Ectodermal cell (in vitro differentiated cells): ENCODE measurements at regions not wholly inside any gene's neighbourhood (a gene's known extent, or its start where the extent isn't known, plus 50 kb on each side); places are given as distances from the start of the nearest gene placed in this dataset.

Experiments used
- H3K27ac ChIP-seq: 2 replicates; pipeline ENCODE4 v1.7.0; 2013; ENCODE audit warnings: mild to moderate bottlenecking, low read depth, low read length; ENCODE audit not compliant: insufficient read depth, poor library complexity, severe bottlenecking
- H3K27me3 ChIP-seq: 2 replicates; pipeline ENCODE4 v1.7.0; 2013; ENCODE audit warnings: mild to moderate bottlenecking, low read length; ENCODE audit not compliant: insufficient read depth, control insufficient read depth, poor library complexity, severe bottlenecking
- H3K36me3 ChIP-seq: one replicate; pipeline ENCODE4 v1.7.0; 2013; ENCODE audit warnings: low read length; ENCODE audit not compliant: control insufficient read depth, insufficient read depth
- H3K4me1 ChIP-seq: one replicate; pipeline ENCODE4 v1.7.0; 2013; ENCODE audit warnings: low read length; ENCODE audit not compliant: control insufficient read depth, insufficient read depth
- H3K4me3 ChIP-seq: 2 replicates; pipeline ENCODE4 v1.7.0; 2013; ENCODE audit warnings: low read depth, low read length, control low read depth; ENCODE audit not compliant: insufficient read depth
- H3K9me3 ChIP-seq: 2 replicates; pipeline ENCODE4 v1.7.0; 2013; ENCODE audit warnings: mild to moderate bottlenecking, low read length, moderate library complexity; ENCODE audit not compliant: control insufficient read depth
- WGBS, 2 experiments: methylation state at CpG; one replicate each; pipeline ENCODE4 v1.1.7; 2013; ENCODE audit warnings: missing lambda C conversion rate in 2 of 2; 5-methylcytosine and 5-hydroxymethylcytosine counted together

DNA sequence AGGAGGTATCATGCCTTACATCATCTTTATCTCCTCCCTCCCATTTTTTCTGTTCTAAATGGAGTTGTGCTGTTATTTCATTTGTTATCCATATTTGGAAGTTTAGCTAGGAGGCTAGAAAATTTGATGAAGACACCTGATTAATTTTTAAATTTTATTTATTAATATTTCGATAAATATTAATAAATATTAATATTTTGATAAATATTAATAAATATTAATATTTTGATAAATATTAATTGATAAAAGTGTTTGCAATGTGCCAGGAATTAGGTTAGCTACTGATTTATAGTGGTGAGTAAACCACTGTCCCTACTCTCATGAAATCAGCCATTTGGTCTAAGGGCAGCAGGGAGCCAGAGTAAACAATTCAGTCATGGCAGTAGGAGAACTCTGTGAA, 161.4 kb downstream of the GNAT3 start:
- H3K27me3 ChIP-seq: no peaks in the 10 kb centered on the region
- H3K36me3 ChIP-seq: no peaks in the 10 kb centered on the region
- H3K4me3 ChIP-seq: no peak overlapping the region
- no peaks in the 10 kb centered on the region for H3K9me3 ChIP-seq
- no CpG with 5 or more reads among the region's 1 CpG for WGBS, 2 experiments
- H3K27ac ChIP-seq: no peak overlapping the region
- H3K4me1 ChIP-seq: no peaks in the 10 kb centered on the region

DNA sequence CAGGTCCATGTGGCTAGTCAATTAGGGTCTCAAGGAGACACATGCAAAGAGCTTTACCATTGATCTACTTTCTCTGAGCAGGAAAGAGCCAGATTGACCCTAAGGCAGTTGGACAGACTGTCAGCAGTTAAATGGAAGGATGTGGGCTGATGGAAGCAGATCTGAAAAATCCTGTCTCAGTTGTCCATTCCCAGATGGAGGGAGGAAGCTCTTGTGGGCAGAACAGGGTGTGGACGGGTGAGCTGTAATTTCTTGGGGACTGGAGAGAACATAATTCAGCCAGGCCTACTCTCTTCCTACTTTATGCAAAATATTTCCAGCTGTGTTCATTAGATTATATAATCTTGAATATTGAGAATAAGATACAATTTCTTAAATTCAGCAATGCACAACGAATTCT, 163.6 kb downstream of the GNAT3 start:
- Histone ChIP-seq H3K4me1 (no peaks in the 10 kb centered on the region), H3K4me3 (no peak overlapping the region), H3K27ac (no peak overlapping the region), H3K9me3 (no peaks in the 10 kb centered on the region), H3K36me3 (no peaks in the 10 kb centered on the region), H3K27me3 (no peaks in the 10 kb centered on the region)
- WGBS, 2 experiments: 83 to 100% methylated on average over 1 of the region's 2 CpGs

DNA sequence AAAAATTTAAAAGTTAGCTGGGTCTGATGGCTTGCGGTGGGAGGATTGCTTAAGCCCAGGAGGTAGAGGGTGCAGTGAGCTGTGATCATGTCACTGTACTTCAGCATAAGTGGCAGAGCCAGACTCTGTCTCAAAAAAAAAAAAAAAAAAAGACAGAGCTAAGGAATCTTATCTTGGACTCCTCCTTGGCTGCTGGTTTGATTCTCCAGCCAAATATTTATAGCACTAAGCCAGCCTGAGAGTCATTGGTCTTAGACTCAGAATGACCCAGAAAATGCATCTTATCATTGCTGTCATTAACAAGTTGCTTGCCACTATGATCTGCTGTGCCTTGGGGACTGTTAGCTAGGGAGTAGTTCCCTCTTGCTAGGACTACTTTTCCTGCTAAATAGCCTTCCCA, 164.7 kb downstream of the GNAT3 start:
- H3K27ac ChIP-seq: no peak overlapping the region
- no peaks in the 10 kb centered on the region for H3K36me3 ChIP-seq
- H3K9me3 ChIP-seq: no peaks in the 10 kb centered on the region
- no peaks in the 10 kb centered on the region for H3K4me1 ChIP-seq
- whole genome bisulfite sequencing, 2 experiments: 88 to 96% methylated on average over 1 of the region's 1 CpG
- H3K4me3 ChIP-seq: no peak overlapping the region
- no peaks in the 10 kb centered on the region for H3K27me3 ChIP-seq

DNA sequence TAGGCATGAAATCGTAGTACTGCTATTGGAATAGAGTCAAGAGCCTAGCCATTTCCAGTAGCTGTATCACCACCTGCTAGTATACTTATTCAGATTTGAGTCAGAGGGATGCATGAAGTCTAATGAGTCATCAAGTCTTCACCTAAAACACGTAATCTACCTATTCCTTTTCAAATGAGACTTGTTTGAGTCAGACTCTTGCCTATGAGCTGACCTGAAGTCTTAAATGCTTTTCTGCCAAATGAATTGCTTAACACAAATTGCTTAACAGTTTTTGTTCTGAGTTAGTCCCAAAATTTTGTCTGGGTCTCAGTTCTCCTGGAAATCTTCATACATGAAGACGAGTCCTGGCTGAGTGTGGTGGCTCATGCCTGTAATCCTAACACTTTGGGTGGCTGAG, 165.2 kb downstream of the GNAT3 start:
- Histone ChIP-seq H3K36me3 (no peaks in the 10 kb centered on the region), H3K9me3 (no peaks in the 10 kb centered on the region), H3K4me1 (no peaks in the 10 kb centered on the region), H3K4me3 (no peak overlapping the region), H3K27me3 (no peaks in the 10 kb centered on the region), H3K27ac (no peak overlapping the region)
- 90 to 94% methylated on average over 3 of the region's 3 CpGs for WGBS, 2 experiments

DNA sequence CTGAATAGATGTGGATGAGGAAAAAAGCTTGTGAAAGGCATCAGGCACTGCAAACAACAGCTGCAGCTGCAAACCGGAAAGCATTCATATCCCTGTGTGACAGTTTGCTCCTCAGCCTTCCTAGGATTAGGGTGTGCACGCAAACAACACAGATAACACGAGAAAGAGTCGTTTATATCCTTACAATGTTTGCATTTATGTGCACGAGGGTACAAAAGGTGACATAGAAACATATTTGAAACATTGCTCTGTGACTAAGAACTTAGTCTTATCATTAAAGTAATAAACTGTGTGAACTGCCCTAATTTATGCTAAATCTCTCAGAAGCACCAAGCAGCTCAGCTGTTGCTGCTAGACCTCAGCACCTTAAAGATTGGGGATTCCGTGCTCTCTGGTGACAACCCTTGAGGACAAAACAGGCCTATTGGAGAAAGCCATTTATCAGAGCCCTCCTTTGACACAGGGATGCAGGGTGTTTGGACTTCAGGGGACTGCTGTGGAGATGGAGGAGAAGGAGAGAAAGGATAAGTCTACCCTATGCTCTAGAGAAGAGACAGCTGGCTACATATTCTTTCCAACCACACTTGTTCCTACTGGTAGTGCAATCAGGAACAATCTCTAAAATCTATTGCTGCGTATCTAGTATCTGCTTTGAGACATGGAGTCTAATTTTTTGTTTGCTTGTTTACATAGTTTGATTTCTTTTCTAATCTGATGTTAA, 176.2 kb downstream of the GNAT3 start:
- no peaks in the 10 kb centered on the region for H3K9me3 ChIP-seq
- no peaks in the 10 kb centered on the region for H3K4me1 ChIP-seq
- H3K4me3 ChIP-seq: no peak overlapping the region
- H3K27ac ChIP-seq: no peak overlapping the region
- H3K36me3 ChIP-seq: no peaks in the 10 kb centered on the region
- no peaks in the 10 kb centered on the region for H3K27me3 ChIP-seq
- 85 to 86% methylated on average over 7 of the region's 7 CpGs for WGBS, 2 experiments

DNA sequence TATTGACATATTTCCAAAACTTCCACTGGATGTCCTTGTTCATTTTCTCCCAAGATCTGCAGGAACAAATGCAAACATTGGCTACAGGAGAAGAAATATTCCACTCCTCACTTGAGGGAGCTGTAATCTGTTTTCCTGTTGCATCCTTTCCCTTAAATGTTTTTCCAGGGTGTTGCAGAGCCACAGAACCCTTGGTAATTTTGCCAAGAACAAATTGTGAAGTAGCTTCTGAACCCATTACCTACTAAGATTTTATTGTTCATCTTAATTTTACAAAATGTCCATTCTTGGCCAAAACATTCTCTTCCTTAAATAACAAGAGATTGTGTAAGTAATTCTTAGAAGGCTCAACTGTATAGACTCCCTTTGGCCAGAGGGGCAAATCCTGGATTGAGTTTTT, 177.0 kb downstream of the GNAT3 start:
- Histone ChIP-seq H3K36me3 (no peaks in the 10 kb centered on the region), H3K27me3 (no peaks in the 10 kb centered on the region), H3K4me1 (no peaks in the 10 kb centered on the region), H3K27ac (no peak overlapping the region), H3K4me3 (no peak overlapping the region), H3K9me3 (no peaks in the 10 kb centered on the region)

DNA sequence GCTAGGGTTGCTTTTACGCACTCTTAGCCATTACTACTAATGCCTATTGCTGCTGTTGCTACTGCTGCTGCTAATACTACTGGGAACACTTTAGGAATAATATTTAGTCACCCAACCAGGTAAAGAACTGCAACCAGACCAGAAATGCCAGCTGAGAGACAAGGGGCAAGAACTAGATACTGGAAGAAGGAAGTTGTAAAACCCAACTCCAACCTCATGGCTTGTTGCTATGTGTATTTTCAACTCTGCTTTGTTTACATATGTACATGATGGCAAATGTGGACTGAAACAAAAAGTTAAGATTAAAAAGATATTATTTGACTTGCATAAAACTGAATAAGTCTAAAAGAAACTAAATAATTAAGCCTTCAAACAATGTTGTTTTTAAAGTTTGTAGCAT, 177.7 kb downstream of the GNAT3 start:
- Histone ChIP-seq H3K36me3 (no peaks in the 10 kb centered on the region), H3K9me3 (no peaks in the 10 kb centered on the region), H3K4me1 (no peaks in the 10 kb centered on the region), H3K4me3 (no peak overlapping the region), H3K27me3 (no peaks in the 10 kb centered on the region), H3K27ac (no peak overlapping the region)
- WGBS, 2 experiments: 83 to 100% methylated on average over 1 of the region's 1 CpG

DNA sequence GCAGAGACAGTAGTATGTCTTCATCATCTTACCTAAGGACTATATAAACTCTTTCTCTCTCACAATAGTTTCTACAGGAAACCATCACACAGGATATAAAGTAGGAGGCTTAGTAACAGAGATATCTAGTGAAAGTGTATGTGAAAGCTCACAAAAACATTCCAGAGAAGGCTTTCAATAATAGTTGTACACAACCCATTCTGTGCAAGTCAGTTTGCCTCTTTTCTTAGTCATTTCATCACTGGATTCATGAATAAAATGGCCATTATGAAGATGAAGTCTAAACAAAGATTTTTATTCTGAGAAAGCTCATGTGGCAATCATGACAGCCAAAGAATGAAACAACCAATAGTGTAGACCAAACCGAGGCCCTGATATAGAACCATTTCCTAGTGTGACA, 178.8 kb downstream of the GNAT3 start:
- Histone ChIP-seq H3K4me1 (no peaks in the 10 kb centered on the region), H3K4me3 (no peak overlapping the region), H3K9me3 (no peaks in the 10 kb centered on the region), H3K36me3 (no peaks in the 10 kb centered on the region), H3K27ac (no peak overlapping the region), H3K27me3 (no peaks in the 10 kb centered on the region)
- 89 to 92% methylated on average over 1 of the region's 1 CpG for WGBS, 2 experiments

DNA sequence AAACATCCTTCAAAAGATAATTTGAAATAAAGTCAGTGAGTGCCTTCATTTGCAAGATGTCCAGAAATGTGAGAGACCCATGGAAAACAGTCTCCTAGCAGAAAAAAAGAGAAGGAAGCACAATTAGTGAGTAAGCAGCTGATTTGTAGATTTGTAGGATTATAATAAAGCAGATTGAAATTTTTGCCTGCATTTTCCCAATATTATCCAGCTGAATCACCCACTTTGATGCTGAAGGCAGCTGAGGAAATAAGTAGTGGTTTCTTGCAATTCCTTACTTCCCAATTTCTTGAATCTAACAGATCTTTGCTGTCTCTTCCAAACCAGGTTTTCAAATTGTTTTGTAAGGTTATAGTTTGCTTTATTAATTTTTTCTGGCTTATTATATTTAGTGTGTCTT, 181.4 kb downstream of the GNAT3 start:
- no peak overlapping the region for H3K27ac ChIP-seq
- no peaks in the 10 kb centered on the region for H3K36me3 ChIP-seq
- H3K27me3 ChIP-seq: no peaks in the 10 kb centered on the region
- H3K4me3 ChIP-seq: no peak overlapping the region
- no peaks in the 10 kb centered on the region for H3K4me1 ChIP-seq
- no peaks in the 10 kb centered on the region for H3K9me3 ChIP-seq

DNA sequence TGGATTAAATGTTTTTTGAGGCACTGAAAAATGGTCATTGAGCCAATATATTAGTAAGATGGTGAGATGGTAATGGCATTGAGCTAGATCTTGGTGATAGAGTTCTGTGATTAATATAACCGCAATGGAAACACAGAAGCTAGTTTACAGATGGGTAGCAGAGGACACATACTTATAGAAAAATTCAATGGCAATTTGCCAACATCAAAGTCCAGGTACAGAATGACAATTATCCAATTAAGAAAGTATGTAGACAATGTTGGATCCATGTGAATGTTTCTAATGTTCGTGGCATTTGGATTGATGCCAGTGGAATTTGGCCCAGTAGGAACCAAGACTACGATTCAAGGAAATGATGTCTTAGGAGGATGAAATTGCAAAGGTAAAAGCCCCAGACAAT, 187.8 kb downstream of the GNAT3 start:
- Histone ChIP-seq H3K9me3 (no peaks in the 10 kb centered on the region), H3K4me1 (no peaks in the 10 kb centered on the region), H3K27me3 (no peaks in the 10 kb centered on the region), H3K27ac (no peak overlapping the region), H3K36me3 (no peaks in the 10 kb centered on the region), H3K4me3 (no peak overlapping the region)
- 94% methylated on average over 3 of the region's 3 CpGs for WGBS, 2 experiments

DNA sequence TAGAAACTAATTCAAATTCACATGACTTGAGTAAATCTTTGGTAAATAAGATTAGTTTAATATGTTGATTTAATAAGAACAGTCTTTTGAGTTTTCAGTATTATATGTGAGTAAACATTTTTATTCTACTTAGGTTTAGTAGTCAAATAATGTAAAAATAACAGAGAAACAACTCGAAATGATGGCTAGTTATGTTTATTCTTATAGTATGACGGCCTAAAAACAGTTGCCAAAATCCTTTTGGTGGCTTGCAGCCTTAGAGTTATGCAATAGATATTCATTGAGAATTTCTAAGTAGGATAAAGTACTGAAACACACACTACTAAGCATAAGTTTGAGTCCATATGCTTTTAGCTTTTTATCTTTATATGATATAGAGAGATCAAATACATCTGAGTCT, 184.8 kb downstream of the GNAI1 start:
- H3K27me3 ChIP-seq: no peaks in the 10 kb centered on the region
- H3K27ac ChIP-seq: no peak overlapping the region
- no peaks in the 10 kb centered on the region for H3K9me3 ChIP-seq
- no peaks in the 10 kb centered on the region for H3K4me1 ChIP-seq
- no peaks in the 10 kb centered on the region for H3K36me3 ChIP-seq
- WGBS, 2 experiments: 70 to 97% methylated on average over 2 of the region's 2 CpGs
- no peak overlapping the region for H3K4me3 ChIP-seq
